H1 (cell line): ENCODE measurements at regions not wholly inside any gene's neighbourhood (a gene's known extent, or its start where the extent isn't known, plus 50 kb on each side); places are given as distances from the start of the nearest gene placed in this dataset.

Experiments used
- CTCF ChIA-PET: fragments of 300-600 bp; sonication (Branson Sonifier 250); formaldehyde crosslinking; loops from one replicate; lab custom pipeline; 2021; ENCODE audit not compliant: partially characterized antibody; lab: Charles Lee
- POLR2A ChIA-PET: fragments of 300-600 bp; sonication (Branson Sonifier 250); formaldehyde crosslinking; loops from one replicate; lab custom pipeline; 2021; ENCODE audit warnings: inconsistent platforms; ENCODE audit not compliant: partially characterized antibody; lab: Charles Lee
- DNase-seq, 2 experiments: peaks; one replicate each; pipeline versions ENCODE4 v3.0.0 to v3.0.0-alpha.2; 2010 to 2022; ENCODE audit warnings: low spot score in 2 of 2, low read depth in 1 of 2, mixed read lengths in 1 of 2
- FAIRE-seq: peaks from 2 replicates; lab custom pipeline; 2011; peaks lifted over from hg19 to GRCh38; lab: Jason Lieb, UNC
- H2AFZ ChIP-seq: 2 replicates; pipeline ENCODE4 v1.8.1; 2012; ENCODE audit warnings: low read length, inconsistent platforms
- H2AK5ac ChIP-seq: 2 replicates; pipeline ENCODE4 v1.6.1; 2013; ENCODE audit warnings: low read depth, low read length
- H2BK120ac ChIP-seq: replicated peaks from 2 replicates; pipeline ENCODE3; 2013; ENCODE audit warnings: low read depth, low read length, inconsistent platforms
- H2BK12ac ChIP-seq: 2 replicates; pipeline ENCODE4 v1.6.1; 2013; ENCODE audit warnings: low read depth, low read length
- H2BK15ac ChIP-seq: 2 replicates; pipeline ENCODE4 v1.6.1; 2013; ENCODE audit warnings: low read length
- H2BK20ac ChIP-seq: 2 replicates; pipeline ENCODE4 v1.6.1; 2013; ENCODE audit warnings: low read length
- H2BK5ac ChIP-seq: 2 replicates; pipeline ENCODE4 v1.6.1; 2013; ENCODE audit warnings: low read depth, low read length
- H3K14ac ChIP-seq: 2 replicates; pipeline ENCODE4 v1.6.1; 2013; ENCODE audit warnings: inconsistent platforms; ENCODE audit not compliant: insufficient read length
- H3K18ac ChIP-seq: 2 replicates; pipeline ENCODE4 v1.6.1; 2013; ENCODE audit warnings: low read length; ENCODE audit errors: extremely low read depth
- H3K23ac ChIP-seq: 2 replicates; pipeline ENCODE4 v1.6.1; 2013; ENCODE audit warnings: inconsistent platforms; ENCODE audit not compliant: insufficient read length
- H3K23me2 ChIP-seq: 2 replicates; pipeline ENCODE4 v1.6.1; 2013; ENCODE audit warnings: low read depth, low read length
- H3K27ac ChIP-seq: 2 replicates; pipeline ENCODE4 v1.6.1; 2011; ENCODE audit warnings: low read depth, low read length, inconsistent platforms
- H3K27me3 ChIP-seq, 4 experiments: replicated peaks in 1 of 4; 1 replicate in 1 of 4; 2 replicates in 3 of 4; pipeline versions ENCODE4 v1.6.1 to v1.8.1; 2011 to 2013; ENCODE audit warnings: low read length in 3 of 4, mild to moderate bottlenecking in 3 of 4, inconsistent platforms in 2 of 4, mixed read lengths in 2 of 4, moderate library complexity in 1 of 4; ENCODE audit not compliant: control insufficient read depth in 3 of 4, insufficient read depth in 3 of 4; ENCODE audit errors: extremely low read depth in 1 of 4
- H3K36me3 ChIP-seq, 4 experiments: 2 replicates each; pipeline versions ENCODE4 v1.6.1 to v1.8.1; 2011 to 2013; ENCODE audit warnings: mild to moderate bottlenecking in 4 of 4, low read length in 3 of 4, moderate library complexity in 2 of 4, control low read depth in 1 of 4, inconsistent platforms in 1 of 4; ENCODE audit not compliant: insufficient read depth in 4 of 4, control insufficient read depth in 2 of 4
- H3K4ac ChIP-seq: replicated peaks from 2 replicates; pipeline ENCODE3; 2013; ENCODE audit warnings: low read length, low read depth, mixed read lengths, inconsistent platforms; ENCODE audit not compliant: insufficient read length
- H3K4me1 ChIP-seq, 4 experiments: replicated peaks in 1 of 4; 1 replicate in 1 of 4; 2 replicates in 3 of 4; pipeline versions ENCODE4 v1.6.1 to v1.8.1; 2011 to 2013; ENCODE audit warnings: low read length in 3 of 4, inconsistent platforms in 2 of 4, mixed read lengths in 1 of 4; ENCODE audit not compliant: insufficient read depth in 4 of 4, control insufficient read depth in 3 of 4
- H3K4me2 ChIP-seq, 2 experiments: 2 replicates each; pipeline versions ENCODE4 v1.6.1 to v1.8.1; 2011 to 2013; ENCODE audit warnings: low read depth in 2 of 2, low read length in 2 of 2, control low read depth in 1 of 2, inconsistent platforms in 1 of 2, mild to moderate bottlenecking in 1 of 2; ENCODE audit not compliant: insufficient read depth in 1 of 2
- H3K4me3 ChIP-seq, 4 experiments: fragments of 200-600, 300-600 bp in 1 of 4; sonication (generic), shearing (Covaris generic), sonication (Bioruptor Twin) in 1 of 4; 2 replicates each; pipeline versions ENCODE4 v1.5.1 to v1.8.1; 2011 to 2016; ENCODE audit warnings: low read length in 4 of 4, low read depth in 3 of 4, control low read depth in 2 of 4, inconsistent platforms in 2 of 4, mild to moderate bottlenecking in 2 of 4, mixed read lengths in 1 of 4, moderate library complexity in 1 of 4; ENCODE audit not compliant: insufficient read depth in 2 of 4; ENCODE audit errors: extremely low read depth in 1 of 4
- H3K56ac ChIP-seq: replicated peaks from 2 replicates; pipeline ENCODE3; 2013; ENCODE audit warnings: low read depth, mild to moderate bottlenecking, mixed read lengths, low read length, inconsistent platforms; ENCODE audit not compliant: insufficient read length
- H3K79me1 ChIP-seq: 2 replicates; pipeline ENCODE4 v1.6.1; 2013; ENCODE audit warnings: low read depth, low read length, control low read depth
- H3K79me2 ChIP-seq, 2 experiments: 2 replicates each; pipeline versions ENCODE4 v1.6.1 to v1.8.1; 2012 to 2013; ENCODE audit warnings: low read length in 2 of 2, mild to moderate bottlenecking in 2 of 2, inconsistent platforms in 1 of 2; ENCODE audit not compliant: insufficient read depth in 2 of 2, control insufficient read depth in 1 of 2
- H3K9ac ChIP-seq, 4 experiments: replicated peaks in 1 of 4; 1 replicate in 1 of 4; 2 replicates in 3 of 4; pipeline versions ENCODE4 v1.6.1 to v1.8.1; 2011 to 2013; ENCODE audit warnings: low read depth in 3 of 4, low read length in 3 of 4, control low read depth in 2 of 4, mild to moderate bottlenecking in 2 of 4, moderate library complexity in 2 of 4, inconsistent platforms in 1 of 4; ENCODE audit errors: extremely low read depth in 1 of 4
- H3K9me3 ChIP-seq, 2 experiments: 2 replicates each; pipeline versions ENCODE4 v1.6.1 to v1.8.1; 2012 to 2013; ENCODE audit warnings: mild to moderate bottlenecking in 2 of 2, moderate library complexity in 2 of 2, control low read depth in 1 of 2, inconsistent platforms in 1 of 2, low read depth in 1 of 2, low read length in 1 of 2, mixed read lengths in 1 of 2; ENCODE audit not compliant: insufficient read depth in 2 of 2
- H4K20me1 ChIP-seq, 2 experiments: replicated peaks in 1 of 2; 2 replicates each; pipeline versions ENCODE3 to v1.8.1; 2011 to 2013; ENCODE audit warnings: inconsistent platforms in 2 of 2, low read length in 2 of 2, mild to moderate bottlenecking in 1 of 2; ENCODE audit not compliant: insufficient read depth in 2 of 2, control insufficient read depth in 1 of 2
- H4K5ac ChIP-seq: 2 replicates; pipeline ENCODE4 v1.6.1; 2013; ENCODE audit warnings: low read length, low read depth, mixed read lengths, inconsistent platforms; ENCODE audit not compliant: insufficient read length
- H4K8ac ChIP-seq: 2 replicates; pipeline ENCODE4 v1.8.0; 2013; ENCODE audit warnings: mild to moderate bottlenecking, moderate library complexity, low read length, inconsistent platforms; ENCODE audit not compliant: insufficient read depth; ENCODE audit errors: extremely low read depth
- H4K91ac ChIP-seq: replicated peaks from 2 replicates; pipeline ENCODE3; 2013; ENCODE audit warnings: low read length, mixed read lengths, inconsistent platforms; ENCODE audit not compliant: insufficient read length
- ASH2L ChIP-seq: fragments of 200-600, 300-600 bp; sonication (generic); IDR thresholded peaks from one replicate; pipeline ENCODE4 v1.7.1; 2017; ENCODE audit warnings: low read length
- CBX8 ChIP-seq: fragments of 300-800, 300-1000 bp; sonication (generic); IDR thresholded peaks from 2 replicates; pipeline ENCODE4 v1.7.1; 2016; ENCODE audit warnings: low read depth, low read length, borderline replicate concordance
- EP300 ChIP-seq, 2 experiments: IDR thresholded peaks; 1 replicate in 1 of 2; 2 replicates in 1 of 2; pipeline ENCODE4 v1.6.1; 2011 to 2012; ENCODE audit warnings: low read depth in 2 of 2, low read length in 2 of 2, mild to moderate bottlenecking in 2 of 2, borderline replicate concordance in 1 of 2, inconsistent platforms in 1 of 2, moderate library complexity in 1 of 2
- GTF2F1 ChIP-seq: IDR thresholded peaks from 2 replicates; pipeline ENCODE4 v1.6.1; 2012; ENCODE audit warnings: low read depth, low read length, improper control_type of control experiment, borderline replicate concordance
- HDAC2 ChIP-seq, 2 experiments: fragments of 300-600 bp in 1 of 2; sonication (generic) in 1 of 2; IDR thresholded peaks; 2 replicates each; pipeline ENCODE4 v1.6.1; 2011 to 2012; ENCODE audit warnings: low read depth in 2 of 2, low read length in 2 of 2, mild to moderate bottlenecking in 2 of 2, moderate library complexity in 2 of 2, borderline replicate concordance in 1 of 2, inconsistent platforms in 1 of 2
- JUN ChIP-seq: IDR thresholded peaks from 2 replicates; pipeline ENCODE4 v1.6.1; 2011; ENCODE audit warnings: low read depth, mild to moderate bottlenecking, improper control_type of control experiment, low read length
- PHF8 ChIP-seq: fragments of 200-600 bp; sonication (generic); conservative IDR thresholded peaks from 2 replicates; pipeline ENCODE4 v1.7.1; 2012; ENCODE audit warnings: low read depth, mild to moderate bottlenecking, inconsistent platforms, low read length, moderate library complexity
- POLR2A ChIP-seq, 2 experiments: IDR thresholded peaks; 1 replicate in 1 of 2; 2 replicates in 1 of 2; pipeline ENCODE4 v1.6.1; 2011; ENCODE audit warnings: low read depth in 2 of 2, low read length in 2 of 2, mild to moderate bottlenecking in 2 of 2; ENCODE audit errors: control extremely low read depth in 1 of 2
- SUZ12 ChIP-seq: fragments of 200-600 bp; sonication (generic); IDR thresholded peaks from 2 replicates; pipeline ENCODE4 v1.6.1; 2012; ENCODE audit warnings: mild to moderate bottlenecking, inconsistent platforms, low read length, moderate library complexity, mixed read lengths
- TAF7 ChIP-seq: optimal IDR thresholded peaks from 2 replicates; pipeline ENCODE3; 2011; ENCODE audit warnings: low read depth, mild to moderate bottlenecking, inconsistent platforms, low read length, moderate library complexity, borderline replicate concordance
- WGBS, 2 experiments: shearing (Covaris generic) in 1 of 2; methylation state at CpG; one replicate each; pipeline versions ENCODE4 v1.1.6 to v1.1.7; 2013 to 2015; ENCODE audit warnings: low lambda C conversion rate in 2 of 2, mixed read lengths in 2 of 2, inconsistent platforms in 1 of 2, low coverage in 1 of 2, missing lambda C conversion rate in 1 of 2; ENCODE audit not compliant: insufficient replicate concordance in 2 of 2, insufficient coverage in 1 of 2, insufficient read length in 1 of 2; ENCODE audit errors: extremely low coverage in 1 of 2, missing lambda C conversion rate in 1 of 2; 5-methylcytosine and 5-hydroxymethylcytosine counted together
- TF ChIP-seq, protein P1 (sequence below), 3 experiments: IDR thresholded peaks; 1 replicate in 2 of 3; 2 replicates in 1 of 3; pipeline versions ENCODE4 v1.5.1 to v1.6.1; 2011; ENCODE audit warnings: low read length in 3 of 3, mild to moderate bottlenecking in 3 of 3, inconsistent platforms in 2 of 3, low read depth in 1 of 3, moderate library complexity in 1 of 3; ENCODE audit not compliant: insufficient read depth in 1 of 3; ENCODE audit errors: control extremely low read depth in 1 of 3
- TF ChIP-seq, protein P2 (sequence below): IDR thresholded peaks from 2 replicates; pipeline ENCODE4 v1.6.1; 2012; ENCODE audit warnings: inconsistent platforms

DNA sequence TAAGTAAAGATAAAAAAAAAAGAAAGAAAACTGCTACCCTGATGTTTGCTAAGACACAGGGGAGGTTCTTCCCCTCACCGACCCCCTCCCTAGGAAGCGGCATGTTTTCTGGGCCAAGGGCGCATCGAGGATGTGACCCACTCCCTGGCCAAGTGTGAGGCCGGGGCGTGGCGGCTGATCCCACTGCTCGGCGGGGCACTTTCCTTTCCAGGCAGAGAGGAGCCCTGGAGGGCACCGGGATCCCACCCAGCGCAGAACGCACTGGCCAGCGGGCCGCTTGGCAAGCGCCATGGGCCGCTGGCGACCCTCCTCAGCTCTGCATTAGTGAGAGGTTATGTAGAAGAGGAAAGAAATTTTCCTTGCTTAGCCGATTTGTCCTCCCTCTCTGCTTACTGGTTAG is 93.4 kb downstream of the ZNF736 start:
- peaks cover 46 to 73% of the 10 kb centered on the region in 2 experiments for H3K9me3 ChIP-seq
- H3K79me2 ChIP-seq = no peaks in the 10 kb centered on the region
- no peak overlapping the region for H3K18ac ChIP-seq
- peaks cover 0 to 6% (median 0%) of the 10 kb centered on the region in 4 experiments; a peak in 2 of 8 replicates for H3K36me3 ChIP-seq
- H4K20me1 ChIP-seq = no peaks in the 10 kb centered on the region
- H3K79me1 ChIP-seq = no peaks in the 10 kb centered on the region
- H3K23me2 ChIP-seq = no peaks in the 10 kb centered on the region; the same call in 1 of the 2 replicates
- no peak overlapping the region for H3K23ac ChIP-seq
- ChIA-PET POLR2A (no interaction called here), CTCF (no interaction called here)
- H2BK12ac ChIP-seq = no peak overlapping the region
- H2BK120ac ChIP-seq = no peak overlapping the region
- no peak overlapping the region for H2BK20ac ChIP-seq
- no peak overlapping the region for H3K9ac ChIP-seq
- H3K4me1 ChIP-seq = no peaks in the 10 kb centered on the region
- no peaks in the 10 kb centered on the region for H3K27me3 ChIP-seq
- no peak overlapping the region for H2AFZ ChIP-seq
- no peak overlapping the region for H3K56ac ChIP-seq
- H4K5ac ChIP-seq = no peak overlapping the region
- no peak overlapping the region for H2BK15ac ChIP-seq
- H2AK5ac ChIP-seq = no peak overlapping the region
- H2BK5ac ChIP-seq = no peak overlapping the region
- no peak overlapping the region for H3K14ac ChIP-seq
- no peak overlapping the region for H3K4me2 ChIP-seq
- H3K4ac ChIP-seq = no peak overlapping the region
- DNase-seq (no peak), FAIRE-seq (no peak)
- H4K8ac ChIP-seq = no peak overlapping the region
- no peak overlapping the region for H4K91ac ChIP-seq
- no peak overlapping the region for H3K27ac ChIP-seq
- H3K4me3 ChIP-seq = no peak overlapping the region
- 95% methylated on average over 17 of the region's 18 CpGs; no CpG with 5 or more reads in 1 of the 2 experiments for WGBS, 2 experiments
- TF ChIP-seq GTF2F1 = no peak
- TF ChIP-seq EP300 (IDR thresholded peaks at IDR 0.05; ENCODE audit: borderline replicate concordance in 1 of 2, low read depth in 2 of 2, low read length in 2 of 2) = no peak
- TF ChIP-seq TAF7 = no peak
- no peak for TF ChIP-seq POLR2A (IDR thresholded peaks at IDR 0.05; ENCODE audit: control extremely low read depth in 1 of 2, low read depth in 2 of 2, low read length in 2 of 2)
- TF ChIP-seq, protein P1, sequence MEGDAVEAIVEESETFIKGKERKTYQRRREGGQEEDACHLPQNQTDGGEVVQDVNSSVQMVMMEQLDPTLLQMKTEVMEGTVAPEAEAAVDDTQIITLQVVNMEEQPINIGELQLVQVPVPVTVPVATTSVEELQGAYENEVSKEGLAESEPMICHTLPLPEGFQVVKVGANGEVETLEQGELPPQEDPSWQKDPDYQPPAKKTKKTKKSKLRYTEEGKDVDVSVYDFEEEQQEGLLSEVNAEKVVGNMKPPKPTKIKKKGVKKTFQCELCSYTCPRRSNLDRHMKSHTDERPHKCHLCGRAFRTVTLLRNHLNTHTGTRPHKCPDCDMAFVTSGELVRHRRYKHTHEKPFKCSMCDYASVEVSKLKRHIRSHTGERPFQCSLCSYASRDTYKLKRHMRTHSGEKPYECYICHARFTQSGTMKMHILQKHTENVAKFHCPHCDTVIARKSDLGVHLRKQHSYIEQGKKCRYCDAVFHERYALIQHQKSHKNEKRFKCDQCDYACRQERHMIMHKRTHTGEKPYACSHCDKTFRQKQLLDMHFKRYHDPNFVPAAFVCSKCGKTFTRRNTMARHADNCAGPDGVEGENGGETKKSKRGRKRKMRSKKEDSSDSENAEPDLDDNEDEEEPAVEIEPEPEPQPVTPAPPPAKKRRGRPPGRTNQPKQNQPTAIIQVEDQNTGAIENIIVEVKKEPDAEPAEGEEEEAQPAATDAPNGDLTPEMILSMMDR (IDR thresholded peaks at IDR 0.05; ENCODE audit: control extremely low read depth in 1 of 3, insufficient read depth in 1 of 3, low read depth in 1 of 3, low read length in 3 of 3) = no peak
- TF ChIP-seq, protein P2, sequence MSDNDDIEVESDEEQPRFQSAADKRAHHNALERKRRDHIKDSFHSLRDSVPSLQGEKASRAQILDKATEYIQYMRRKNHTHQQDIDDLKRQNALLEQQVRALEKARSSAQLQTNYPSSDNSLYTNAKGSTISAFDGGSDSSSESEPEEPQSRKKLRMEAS = no peak
- TF ChIP-seq SUZ12 = no peak
- no peak for TF ChIP-seq PHF8
- TF ChIP-seq HDAC2 (IDR thresholded peaks at IDR 0.05; ENCODE audit: borderline replicate concordance in 1 of 2, low read depth in 2 of 2, low read length in 2 of 2) = no peak
- no peak for TF ChIP-seq ASH2L
- TF ChIP-seq JUN = no peak
- no peak for TF ChIP-seq CBX8
